ENCODE measurements at regions not wholly inside any gene's neighbourhood (a gene's known extent, or its start where the extent isn't known, plus 50 kb on each side); places are given as distances from the start of the nearest gene placed in this dataset.

DNA sequence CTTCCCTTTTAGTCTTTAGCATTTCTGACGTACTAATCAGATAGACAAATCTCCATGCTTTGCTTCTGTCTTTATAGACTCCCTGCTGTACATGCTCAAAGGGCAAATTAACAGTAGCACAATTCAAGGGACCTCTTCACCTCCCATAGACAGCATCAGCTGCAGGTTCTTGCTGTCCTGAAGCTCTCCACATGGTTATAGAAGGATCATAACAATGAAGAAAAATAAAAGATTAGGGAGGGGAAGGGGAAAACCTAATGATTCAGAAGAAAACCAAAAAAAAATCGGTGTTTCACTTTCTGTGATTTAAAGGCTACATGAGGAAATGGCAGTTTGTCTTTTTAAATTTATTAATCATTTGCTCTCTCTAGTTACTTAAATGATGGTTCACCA, 155.5 kb downstream of the PTCSC3 start:
- ChIA-PET CTCF (no interaction called here), POLR2A (ENCODE audit: unreplicated experiment) (no interaction called here)
- Histone ChIP-seq H3K27me3 (ENCODE audit: insufficient read depth, low read depth) (no peaks in the 10 kb centered on the region), H3K9me3 (ENCODE audit: insufficient read depth, low read depth) (no peaks in the 10 kb centered on the region), H4K20me1 (ENCODE audit: insufficient read depth) (no peaks in the 10 kb centered on the region), H3K4me1 (replicated peaks; ENCODE audit: insufficient read depth) (no peaks in the 10 kb centered on the region), H3K4me2 (no peak overlapping the region), H3K9me2 (ENCODE audit: insufficient read depth) (no peaks in the 10 kb centered on the region), H3K36me3 (ENCODE audit: low read depth) (no peaks in the 10 kb centered on the region), H3K79me2 (ENCODE audit: low read depth) (no peaks in the 10 kb centered on the region), H3F3A (ENCODE audit: insufficient read depth, low read depth) (no peaks in the 10 kb centered on the region), H2AFZ (no peak overlapping the region), H3K4me3 (no peak overlapping the region), H3K27ac (no peak overlapping the region)
- intact Hi-C loops (cut with micrococcal nuclease; ENCODE audit: unreplicated experiment), result no loop called here
- DNase-seq, result no peak
- BruUV-seq (replicated peaks), result no TSS peak
- TF ChIP-seq EZH2 (IDR thresholded peaks at IDR 0.05; ENCODE audit: low read depth), result no peak
- TF ChIP-seq, protein P1, sequence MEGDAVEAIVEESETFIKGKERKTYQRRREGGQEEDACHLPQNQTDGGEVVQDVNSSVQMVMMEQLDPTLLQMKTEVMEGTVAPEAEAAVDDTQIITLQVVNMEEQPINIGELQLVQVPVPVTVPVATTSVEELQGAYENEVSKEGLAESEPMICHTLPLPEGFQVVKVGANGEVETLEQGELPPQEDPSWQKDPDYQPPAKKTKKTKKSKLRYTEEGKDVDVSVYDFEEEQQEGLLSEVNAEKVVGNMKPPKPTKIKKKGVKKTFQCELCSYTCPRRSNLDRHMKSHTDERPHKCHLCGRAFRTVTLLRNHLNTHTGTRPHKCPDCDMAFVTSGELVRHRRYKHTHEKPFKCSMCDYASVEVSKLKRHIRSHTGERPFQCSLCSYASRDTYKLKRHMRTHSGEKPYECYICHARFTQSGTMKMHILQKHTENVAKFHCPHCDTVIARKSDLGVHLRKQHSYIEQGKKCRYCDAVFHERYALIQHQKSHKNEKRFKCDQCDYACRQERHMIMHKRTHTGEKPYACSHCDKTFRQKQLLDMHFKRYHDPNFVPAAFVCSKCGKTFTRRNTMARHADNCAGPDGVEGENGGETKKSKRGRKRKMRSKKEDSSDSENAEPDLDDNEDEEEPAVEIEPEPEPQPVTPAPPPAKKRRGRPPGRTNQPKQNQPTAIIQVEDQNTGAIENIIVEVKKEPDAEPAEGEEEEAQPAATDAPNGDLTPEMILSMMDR (conservative IDR thresholded peaks at IDR 0.05), result no peak

DNA sequence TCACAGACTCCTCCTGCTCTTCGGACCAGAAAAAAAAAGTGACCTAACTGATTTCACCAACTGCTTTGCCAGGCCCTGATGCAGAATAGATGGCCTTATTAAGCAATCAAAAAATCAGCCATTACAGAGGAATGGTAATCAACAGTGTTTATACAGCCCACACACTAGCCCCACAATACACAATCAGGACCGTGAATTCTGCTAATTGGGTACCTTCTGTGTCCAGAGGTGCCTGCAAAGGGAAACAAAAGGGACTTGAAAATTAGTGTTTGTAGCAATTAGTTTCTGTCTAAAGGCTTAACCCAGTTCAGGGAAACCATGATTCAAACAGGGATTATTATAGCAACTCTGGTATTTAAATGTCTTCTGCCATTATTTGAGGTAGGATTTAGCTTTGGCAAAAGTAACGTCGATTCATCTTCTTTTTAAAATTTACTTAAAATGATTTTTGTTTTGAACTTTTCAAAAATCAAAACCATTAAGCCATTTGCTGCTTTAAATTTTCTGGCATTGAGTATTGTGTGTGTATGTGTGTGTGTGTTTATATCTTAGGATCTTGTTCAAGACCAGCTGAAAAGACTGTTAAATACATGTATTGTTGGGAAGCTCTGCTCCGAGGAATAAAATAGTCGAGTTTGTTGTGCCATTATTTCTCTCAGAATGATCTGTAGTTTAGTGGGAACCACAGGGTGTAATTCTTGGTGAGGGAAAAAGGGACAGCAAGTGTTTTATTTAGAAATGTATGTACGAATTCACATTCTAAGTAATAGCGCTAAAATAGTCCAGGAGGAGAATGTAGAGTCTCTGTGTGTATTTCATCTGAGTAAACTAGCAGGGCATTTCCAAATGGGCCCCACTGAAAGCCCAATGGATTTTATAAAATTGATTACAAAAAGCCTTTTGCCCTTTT, 156.1 kb downstream of the PTCSC3 start:
- H3K36me3 ChIP-seq (ENCODE audit: low read depth), result no peaks in the 10 kb centered on the region

DNA sequence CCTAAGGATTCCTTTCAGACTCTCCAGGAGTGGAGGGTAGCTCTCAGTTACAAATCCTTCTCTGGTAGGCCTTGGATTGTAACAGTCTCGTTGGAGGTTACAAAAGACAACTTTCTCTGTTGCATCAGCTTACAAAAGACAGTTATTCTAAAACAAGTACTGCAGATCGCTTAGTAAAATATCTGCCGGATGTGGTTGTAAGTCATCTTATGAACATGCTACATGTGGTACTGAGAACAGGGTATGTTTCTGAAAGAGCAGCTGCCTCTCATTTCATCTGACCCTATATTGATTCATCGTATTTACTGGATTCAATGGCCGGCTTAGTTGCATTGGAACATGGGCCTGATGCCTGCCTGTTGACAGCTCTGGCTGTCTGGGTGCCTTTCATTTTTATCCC, 157.4 kb downstream of the PTCSC3 start:
- H3K4me2 ChIP-seq, result no peak overlapping the region
- POLR2A ChIA-PET (ENCODE audit: unreplicated experiment), result no interaction called here

More for the DNA sequence above, 156.1 kb downstream of the PTCSC3 start:
- H3K4me3 ChIP-seq, result no peak overlapping the region
- intact Hi-C loops (cut with micrococcal nuclease; ENCODE audit: unreplicated experiment), result no loop called here
- no peak for DNase-seq
- ChIA-PET CTCF (no interaction called here), POLR2A (ENCODE audit: unreplicated experiment) (no interaction called here)
- H2AFZ ChIP-seq, result no peak overlapping the region
- TF ChIP-seq EZH2 (IDR thresholded peaks at IDR 0.05; ENCODE audit: low read depth), result no peak
- TF ChIP-seq, protein P1 (conservative IDR thresholded peaks at IDR 0.05), result no peak
- no peak overlapping the region for H3K4me2 ChIP-seq
- no peaks in the 10 kb centered on the region for H3F3A ChIP-seq (ENCODE audit: insufficient read depth, low read depth)
- H4K20me1 ChIP-seq (ENCODE audit: insufficient read depth), result no peaks in the 10 kb centered on the region
- no peak overlapping the region for H3K27ac ChIP-seq
- H3K27me3 ChIP-seq (ENCODE audit: insufficient read depth, low read depth), result no peaks in the 10 kb centered on the region
- no peaks in the 10 kb centered on the region for H3K4me1 ChIP-seq (replicated peaks; ENCODE audit: insufficient read depth)
- no peaks in the 10 kb centered on the region for H3K79me2 ChIP-seq (ENCODE audit: low read depth)
- no peaks in the 10 kb centered on the region for H3K9me3 ChIP-seq (ENCODE audit: insufficient read depth, low read depth)
- no TSS peak for BruUV-seq (replicated peaks)
- H3K9me2 ChIP-seq (ENCODE audit: insufficient read depth), result no peaks in the 10 kb centered on the region

More for the DNA sequence above, 157.4 kb downstream of the PTCSC3 start:
- H3K4me3 ChIP-seq, result no peak overlapping the region
- intact Hi-C loops (cut with micrococcal nuclease; ENCODE audit: unreplicated experiment), result no loop called here
- no peaks in the 10 kb centered on the region for H3K79me2 ChIP-seq (ENCODE audit: low read depth)
- H3K9me3 ChIP-seq (ENCODE audit: insufficient read depth, low read depth), result no peaks in the 10 kb centered on the region
- H4K20me1 ChIP-seq (ENCODE audit: insufficient read depth), result no peaks in the 10 kb centered on the region
- no peak overlapping the region for H2AFZ ChIP-seq
- H3K27me3 ChIP-seq (ENCODE audit: insufficient read depth, low read depth), result no peaks in the 10 kb centered on the region
- no peaks in the 10 kb centered on the region for H3K9me2 ChIP-seq (ENCODE audit: insufficient read depth)
- no peak overlapping the region for H3K27ac ChIP-seq
- TF ChIP-seq, protein P1 (conservative IDR thresholded peaks at IDR 0.05), result no peak
- TF ChIP-seq EZH2 (IDR thresholded peaks at IDR 0.05; ENCODE audit: low read depth), result no peak
- no peaks in the 10 kb centered on the region for H3F3A ChIP-seq (ENCODE audit: insufficient read depth, low read depth)
- no TSS peak for BruUV-seq (replicated peaks)
- no peak for DNase-seq
- H3K4me1 ChIP-seq (replicated peaks; ENCODE audit: insufficient read depth), result no peaks in the 10 kb centered on the region
- H3K36me3 ChIP-seq (ENCODE audit: low read depth), result no peaks in the 10 kb centered on the region
- CTCF ChIA-PET, result no interaction called here

Data from PC-9 (cell line).